Mononuclear cell (primary cell): ENCODE measurements at regions not wholly inside any gene's neighbourhood (a gene's known extent, or its start where the extent isn't known, plus 50 kb on each side); places are given as distances from the start of the nearest gene placed in this dataset.

Experiments
- H3K27me3 ChIP-seq: 2 replicates; pipeline ENCODE4 v1.6.0; 2011; ENCODE audit warnings: low read length, control low read depth; ENCODE audit not compliant: insufficient read depth
- H3K4me1 ChIP-seq: 2 replicates; pipeline ENCODE4 v1.5.1; 2011; ENCODE audit warnings: mild to moderate bottlenecking, low read length, control low read depth; ENCODE audit not compliant: insufficient read depth
- H3K4me3 ChIP-seq: 2 replicates; pipeline ENCODE4 v1.5.1; 2011; ENCODE audit warnings: mild to moderate bottlenecking, low read length, moderate library complexity
- H3K9me3 ChIP-seq: 2 replicates; pipeline ENCODE4 v1.5.1; 2011; ENCODE audit warnings: low read depth, mild to moderate bottlenecking, control low read depth, low read length

DNA sequence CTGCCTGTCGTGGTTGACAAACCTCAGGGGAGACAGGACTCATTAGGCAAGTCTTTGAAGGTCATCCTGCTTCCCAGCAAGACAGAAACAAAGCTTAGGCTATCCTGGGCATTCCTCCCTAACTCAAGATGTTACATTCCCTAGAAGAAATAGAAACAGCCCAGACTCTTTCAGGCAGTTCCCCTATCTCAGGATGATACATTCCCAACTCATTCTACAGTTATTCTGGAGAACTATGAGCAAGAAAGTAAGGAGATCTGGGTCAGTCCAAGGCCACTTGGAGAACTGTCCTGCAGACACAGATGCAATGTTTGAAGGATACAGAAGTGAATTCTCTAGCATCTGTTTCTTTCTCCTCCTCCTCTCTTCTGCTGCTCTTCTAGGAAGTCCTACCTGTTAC lies 220.1 kb upstream of the NCKAP5 start:
- no peak overlapping the region for H3K4me3 ChIP-seq
- H3K9me3 ChIP-seq: no peaks in the 10 kb centered on the region
- no peaks in the 10 kb centered on the region for H3K27me3 ChIP-seq
- no peaks in the 10 kb centered on the region for H3K4me1 ChIP-seq

DNA sequence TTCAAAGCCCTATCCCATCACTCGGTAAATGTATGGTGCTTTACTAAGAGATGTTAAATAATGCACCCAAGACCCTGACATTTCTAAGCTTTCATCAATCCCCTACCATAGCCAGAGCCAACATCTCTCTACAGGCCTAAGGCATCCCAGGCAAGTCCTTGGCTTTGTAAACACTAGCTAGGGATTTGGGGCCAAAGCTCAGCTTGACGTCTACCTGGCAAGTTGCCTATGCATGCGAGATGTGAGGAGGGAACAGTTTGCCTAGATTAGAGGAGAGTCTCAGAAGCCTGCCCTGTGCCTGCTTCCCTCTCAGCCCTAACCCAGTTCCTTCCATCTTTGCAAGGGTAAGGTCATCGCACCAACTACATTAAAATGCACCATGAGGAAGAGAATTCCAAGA lies 221.5 kb upstream of the NCKAP5 start:
- no peaks in the 10 kb centered on the region for H3K4me1 ChIP-seq
- no peaks in the 10 kb centered on the region for H3K27me3 ChIP-seq
- H3K4me3 ChIP-seq: no peak overlapping the region
- H3K9me3 ChIP-seq: peaks cover 6% of the 10 kb centered on the region

DNA sequence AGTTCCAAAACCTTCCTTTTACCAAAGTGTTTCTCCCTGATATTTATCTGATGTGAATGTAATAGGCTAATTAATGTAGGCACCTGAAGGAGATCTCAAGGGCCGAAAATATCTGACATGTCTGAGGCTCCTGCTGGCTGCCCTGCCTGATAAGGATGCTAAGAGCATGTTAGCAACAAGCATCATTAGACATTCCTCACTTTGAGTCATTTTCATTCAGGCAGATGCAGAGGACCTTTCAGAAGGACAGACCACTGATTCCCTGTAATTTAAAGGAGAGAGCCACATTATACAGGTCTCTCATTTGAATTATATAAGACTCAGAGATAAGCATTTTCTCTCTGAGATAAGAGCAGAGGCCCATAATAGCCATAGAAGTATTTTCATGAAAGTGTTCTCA lies 222.4 kb upstream of the NCKAP5 start:
- no peak overlapping the region for H3K4me3 ChIP-seq
- peaks cover 6% of the 10 kb centered on the region for H3K9me3 ChIP-seq
- H3K27me3 ChIP-seq: no peaks in the 10 kb centered on the region
- no peaks in the 10 kb centered on the region for H3K4me1 ChIP-seq

DNA sequence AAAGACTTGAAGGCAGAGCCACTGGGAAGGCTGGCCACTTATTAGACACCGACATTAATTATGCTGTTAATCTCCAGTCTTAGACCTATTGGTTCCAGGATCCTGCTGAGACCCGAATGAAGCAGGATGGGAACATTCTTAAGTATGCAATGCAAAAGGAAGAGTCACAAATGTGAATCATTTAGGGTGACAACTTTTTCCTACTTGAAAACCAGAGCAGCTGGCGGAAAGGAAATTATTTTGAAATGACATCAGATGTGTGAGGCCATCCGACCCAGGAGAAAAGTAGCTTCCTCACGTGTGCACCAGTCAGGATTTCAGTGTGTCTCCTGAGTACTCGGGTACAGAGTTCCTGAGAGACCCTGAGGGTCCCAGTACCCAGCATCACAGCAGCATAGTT lies 222.9 kb upstream of the NCKAP5 start:
- H3K27me3 ChIP-seq: no peaks in the 10 kb centered on the region
- H3K4me1 ChIP-seq: no peaks in the 10 kb centered on the region

DNA sequence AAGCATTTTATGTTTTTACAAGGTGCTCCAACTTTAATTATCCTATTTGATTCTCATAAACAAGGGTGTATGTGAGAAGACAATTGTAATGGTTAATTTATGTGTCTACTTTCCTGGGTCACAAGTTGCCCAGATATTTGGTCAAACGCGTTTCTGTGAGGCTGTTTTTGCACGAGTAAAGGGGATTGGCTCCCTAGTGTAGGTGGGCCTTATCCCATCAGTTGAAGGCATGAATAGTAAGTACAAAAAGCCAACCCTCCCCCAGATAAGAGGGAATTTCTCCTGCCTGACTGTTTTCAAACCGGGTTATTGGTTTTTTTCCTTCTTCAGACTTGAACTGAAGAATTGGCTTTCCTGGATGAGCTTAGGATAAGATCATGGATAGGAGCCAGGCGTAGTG lies 224.0 kb upstream of the NCKAP5 start:
- H3K9me3 ChIP-seq: peaks cover 16% of the 10 kb centered on the region
- no peaks in the 10 kb centered on the region for H3K27me3 ChIP-seq
- no peak overlapping the region for H3K4me3 ChIP-seq
- no peaks in the 10 kb centered on the region for H3K4me1 ChIP-seq

More for the DNA sequence above, 222.9 kb upstream of the NCKAP5 start:
- peaks cover 6% of the 10 kb centered on the region for H3K9me3 ChIP-seq
- H3K4me3 ChIP-seq: no peak overlapping the region

DNA sequence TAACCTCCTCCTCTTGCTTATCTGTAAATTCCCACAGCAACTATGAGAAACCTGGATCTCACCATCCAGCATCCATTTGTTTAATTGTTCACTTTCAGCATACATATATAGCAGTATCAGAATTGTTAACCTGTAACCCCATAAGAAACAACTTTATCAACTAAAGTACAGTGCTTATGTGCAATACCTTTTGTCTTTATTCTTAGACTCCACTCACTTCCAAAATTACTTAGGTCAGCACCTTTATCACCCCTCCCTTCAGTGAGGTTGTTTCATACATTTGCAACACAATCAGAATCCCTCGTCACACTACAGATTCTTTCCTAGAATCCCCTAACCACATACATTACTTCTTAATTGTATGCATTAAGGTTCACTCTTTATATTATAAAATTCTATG lies 225.9 kb upstream of the NCKAP5 start:
- H3K9me3 ChIP-seq: peaks cover 16% of the 10 kb centered on the region
- no peaks in the 10 kb centered on the region for H3K4me1 ChIP-seq
- no peaks in the 10 kb centered on the region for H3K27me3 ChIP-seq
- no peak overlapping the region for H3K4me3 ChIP-seq

DNA sequence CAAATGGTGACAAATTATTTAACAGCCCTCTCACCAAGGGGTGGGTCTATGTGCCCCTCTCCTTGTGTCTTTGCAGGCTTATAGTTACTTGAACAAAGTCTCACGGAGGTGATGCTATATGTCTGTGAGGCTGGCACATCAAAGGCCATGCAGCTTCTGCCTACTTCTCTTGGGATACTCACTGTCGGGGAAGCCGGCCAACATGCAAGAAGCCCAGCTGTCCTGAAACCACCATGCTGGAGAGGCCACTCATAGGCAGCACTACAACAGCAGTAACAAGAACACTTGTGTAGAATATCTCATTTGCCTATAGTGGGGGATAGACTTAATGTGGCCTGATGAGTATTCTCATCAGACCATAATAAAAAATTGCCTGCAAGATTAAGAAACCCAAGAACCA lies 233.7 kb upstream of the NCKAP5 start:
- Histone ChIP-seq H3K4me1 (no peaks in the 10 kb centered on the region), H3K4me3 (no peak overlapping the region)

DNA sequence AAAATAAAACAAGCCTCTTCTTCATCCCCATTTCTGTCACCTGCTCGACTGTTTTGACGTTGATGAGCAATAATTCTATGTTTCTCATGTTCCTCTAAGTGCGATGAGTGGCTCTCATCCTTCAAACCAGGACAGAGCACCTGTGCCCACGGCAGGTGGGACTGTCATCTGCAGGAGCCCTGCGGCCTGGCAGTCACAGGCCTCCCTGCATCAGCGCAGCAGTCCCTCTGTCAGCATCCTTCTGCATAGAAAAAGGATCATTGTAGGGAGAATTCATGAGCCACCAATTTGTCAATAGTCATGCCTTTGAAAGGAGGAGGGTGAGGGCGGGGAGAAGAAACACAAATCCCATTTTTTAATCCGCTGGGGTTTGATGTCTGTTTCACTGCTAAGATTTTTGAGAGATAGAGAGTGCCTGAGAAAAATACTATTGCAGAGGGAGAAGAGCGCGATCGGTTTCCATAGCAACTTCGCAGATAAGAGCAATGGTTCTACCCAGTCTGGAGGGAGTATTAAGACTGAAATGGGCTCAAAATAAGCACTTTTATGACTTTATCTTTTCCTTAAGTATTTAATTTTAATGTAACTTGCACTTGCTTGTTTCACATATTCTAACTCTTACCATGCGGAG lies 234.3 kb upstream of the NCKAP5 start:
- H3K4me3 ChIP-seq: no peak overlapping the region
- no peaks in the 10 kb centered on the region for H3K27me3 ChIP-seq
- no peaks in the 10 kb centered on the region for H3K9me3 ChIP-seq
- H3K4me1 ChIP-seq: no peaks in the 10 kb centered on the region

More for the DNA sequence above, 233.7 kb upstream of the NCKAP5 start:
- H3K9me3 ChIP-seq: peaks cover 3% of the 10 kb centered on the region
- H3K27me3 ChIP-seq: no peaks in the 10 kb centered on the region

DNA sequence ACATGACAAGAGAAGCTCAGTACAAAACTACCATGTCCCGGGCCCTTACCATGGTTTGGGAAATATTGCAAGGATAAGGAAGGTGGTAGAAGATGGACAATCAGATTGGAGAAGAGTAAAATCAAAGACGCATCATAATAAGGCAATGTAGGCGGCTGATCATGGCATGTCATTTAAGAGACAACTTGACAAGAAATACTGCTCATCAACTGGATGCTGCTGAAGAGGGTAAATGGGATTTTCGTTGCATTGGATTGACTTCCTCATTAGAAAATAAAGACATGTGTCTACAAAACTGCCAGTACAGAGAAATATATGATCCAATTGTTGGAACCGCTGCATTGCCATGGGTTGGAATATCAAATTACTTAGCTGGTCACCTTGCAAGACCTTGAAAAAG lies 238.3 kb upstream of the NCKAP5 start:
- peaks cover 19% of the 10 kb centered on the region for H3K9me3 ChIP-seq
- H3K27me3 ChIP-seq: no peaks in the 10 kb centered on the region
- H3K4me3 ChIP-seq: no peak overlapping the region
- H3K4me1 ChIP-seq: no peaks in the 10 kb centered on the region

DNA sequence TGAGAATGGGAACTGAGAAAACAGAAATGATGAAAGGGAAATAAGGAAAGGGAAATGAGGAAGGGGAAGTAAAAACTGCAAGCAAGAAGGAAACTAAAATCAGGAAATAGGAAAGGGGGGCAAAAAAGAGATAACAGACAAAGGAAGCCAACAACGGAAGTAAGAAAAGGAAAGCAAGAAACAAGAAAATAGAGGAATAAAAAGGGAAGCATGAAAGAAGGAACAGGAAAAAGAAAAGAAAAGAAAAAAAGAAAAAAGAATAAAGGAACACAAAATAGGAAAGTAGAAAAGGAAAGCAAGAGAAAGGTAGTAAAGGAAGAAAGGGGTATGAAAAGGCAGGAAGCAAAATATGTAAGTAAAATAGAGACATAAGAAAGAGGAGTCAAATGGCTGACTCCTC lies 241.2 kb upstream of the NCKAP5 start:
- Histone ChIP-seq H3K9me3 (peaks cover 36% of the 10 kb centered on the region), H3K4me1 (no peaks in the 10 kb centered on the region), H3K27me3 (no peaks in the 10 kb centered on the region), H3K4me3 (no peak overlapping the region)

DNA sequence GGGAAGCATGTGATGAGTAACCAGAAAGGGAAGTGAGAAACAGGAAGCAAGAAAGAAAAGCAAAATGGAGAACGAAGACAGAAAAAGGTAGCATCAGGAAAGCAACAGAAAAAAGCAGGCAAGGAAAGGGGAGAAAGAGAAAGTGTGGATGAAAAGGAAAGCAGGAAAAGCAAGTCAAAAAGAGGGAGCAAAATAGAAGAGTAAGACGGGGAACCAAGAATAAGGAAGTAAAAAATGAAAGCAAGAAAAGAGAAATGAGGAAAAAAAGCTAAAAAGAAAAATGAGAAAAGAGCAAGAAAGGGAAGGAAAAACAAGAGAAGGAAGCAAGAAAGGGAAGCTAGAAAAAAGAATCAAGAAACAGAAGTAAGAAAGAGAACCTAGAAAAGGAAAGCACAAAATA lies 242.3 kb upstream of the NCKAP5 start:
- no peak overlapping the region for H3K4me3 ChIP-seq
- H3K9me3 ChIP-seq: peaks cover 36% of the 10 kb centered on the region
- H3K4me1 ChIP-seq: no peaks in the 10 kb centered on the region
- no peaks in the 10 kb centered on the region for H3K27me3 ChIP-seq

DNA sequence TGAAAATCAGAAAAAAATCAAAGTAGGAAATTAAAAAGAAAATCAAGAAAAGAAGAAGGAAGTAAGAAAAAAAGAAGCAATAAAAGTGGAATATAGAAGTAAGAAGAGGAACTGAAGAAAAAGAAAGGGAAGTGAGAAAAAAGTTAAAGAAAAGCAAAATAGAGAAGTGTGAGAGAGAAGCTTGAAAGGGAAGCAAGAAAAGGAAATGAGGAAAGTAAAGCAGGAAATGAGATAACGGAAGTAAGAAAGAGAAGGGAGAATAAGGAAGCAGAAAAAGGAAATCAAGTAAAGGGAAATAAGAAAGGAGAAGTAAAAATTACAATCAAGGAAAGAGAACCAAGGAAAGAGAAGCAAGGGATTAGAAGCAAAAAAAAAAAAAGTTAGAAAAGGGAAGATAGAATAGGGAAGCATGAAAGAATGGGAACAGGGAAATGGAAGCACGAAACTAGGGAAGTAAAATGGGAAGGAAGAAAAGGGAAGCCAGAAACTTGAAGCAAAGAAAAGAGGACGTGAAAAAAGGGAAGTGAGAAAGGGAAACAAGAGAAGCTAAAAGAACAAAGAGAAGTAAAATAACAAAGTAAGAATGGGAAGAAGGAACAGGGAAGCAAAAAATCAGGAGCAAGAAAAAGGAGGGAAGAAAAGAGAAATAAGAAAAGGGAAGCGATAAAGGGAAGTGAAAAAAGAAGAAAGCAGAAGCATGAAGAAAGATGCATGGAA lies 243.3 kb upstream of the NCKAP5 start:
- H3K4me3 ChIP-seq: no peak overlapping the region
- no peaks in the 10 kb centered on the region for H3K4me1 ChIP-seq
- peaks cover 36% of the 10 kb centered on the region for H3K9me3 ChIP-seq
- H3K27me3 ChIP-seq: no peaks in the 10 kb centered on the region

DNA sequence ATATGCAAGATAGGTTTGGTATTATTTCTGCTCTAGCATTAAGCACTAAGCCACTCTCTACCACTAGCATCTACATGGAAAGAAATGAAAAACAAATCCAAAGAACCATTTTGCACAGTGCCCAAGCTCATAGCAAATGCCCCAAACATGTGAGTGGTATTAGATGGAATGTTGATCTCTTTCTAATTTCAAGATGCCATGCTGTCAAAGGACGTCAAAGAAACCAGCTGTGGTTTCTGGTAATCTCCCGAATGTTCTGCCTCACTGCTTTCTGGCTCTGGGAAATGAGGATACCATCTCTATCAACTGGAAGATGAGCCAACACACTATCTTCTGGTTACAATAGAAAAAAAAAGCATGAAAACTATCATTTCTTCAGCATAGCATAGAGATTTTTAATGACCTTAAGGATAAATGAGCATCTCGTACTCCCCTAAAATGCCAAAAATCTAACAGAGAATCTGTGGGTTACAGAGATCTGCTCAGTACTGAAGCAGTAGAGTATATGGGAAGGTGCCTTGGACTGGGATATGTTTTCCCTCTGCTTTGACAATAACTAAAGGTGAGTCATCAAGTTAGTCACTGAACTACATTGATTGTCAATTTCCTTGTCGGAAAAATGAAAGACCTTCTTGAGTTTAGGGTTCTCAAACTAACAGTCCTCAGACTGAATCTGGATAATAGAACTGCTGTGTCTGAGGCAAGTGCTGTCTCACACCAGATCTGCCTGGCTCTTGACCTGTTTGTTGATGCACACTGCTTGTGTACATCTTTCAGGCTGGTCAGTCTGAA lies 244.8 kb upstream of the NCKAP5 start:
- peaks cover 36% of the 10 kb centered on the region for H3K9me3 ChIP-seq
- H3K4me3 ChIP-seq: no peak overlapping the region
- no peaks in the 10 kb centered on the region for H3K27me3 ChIP-seq
- H3K4me1 ChIP-seq: no peaks in the 10 kb centered on the region

DNA sequence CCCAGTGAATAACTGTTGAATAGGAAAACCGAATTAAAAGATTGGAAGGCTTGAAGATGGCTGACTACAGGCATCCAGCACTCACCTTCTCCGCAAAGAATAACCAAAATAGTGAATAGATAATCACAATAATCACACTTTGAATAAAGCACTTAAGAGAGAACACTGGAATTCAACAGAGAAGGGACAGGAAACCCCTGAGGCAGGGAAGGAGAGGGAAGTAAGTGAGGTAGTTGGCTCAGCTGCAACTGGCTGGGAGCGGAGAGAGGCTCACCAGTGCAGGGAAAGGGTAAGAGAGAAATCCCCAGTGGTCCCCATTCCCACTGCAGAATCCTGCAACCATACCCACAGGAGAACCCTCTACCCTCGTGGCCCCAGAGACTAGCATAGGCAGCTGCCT lies 246.6 kb upstream of the NCKAP5 start:
- peaks cover 29% of the 10 kb centered on the region for H3K9me3 ChIP-seq
- no peaks in the 10 kb centered on the region for H3K27me3 ChIP-seq
- H3K4me1 ChIP-seq: no peaks in the 10 kb centered on the region
- no peak overlapping the region for H3K4me3 ChIP-seq

DNA sequence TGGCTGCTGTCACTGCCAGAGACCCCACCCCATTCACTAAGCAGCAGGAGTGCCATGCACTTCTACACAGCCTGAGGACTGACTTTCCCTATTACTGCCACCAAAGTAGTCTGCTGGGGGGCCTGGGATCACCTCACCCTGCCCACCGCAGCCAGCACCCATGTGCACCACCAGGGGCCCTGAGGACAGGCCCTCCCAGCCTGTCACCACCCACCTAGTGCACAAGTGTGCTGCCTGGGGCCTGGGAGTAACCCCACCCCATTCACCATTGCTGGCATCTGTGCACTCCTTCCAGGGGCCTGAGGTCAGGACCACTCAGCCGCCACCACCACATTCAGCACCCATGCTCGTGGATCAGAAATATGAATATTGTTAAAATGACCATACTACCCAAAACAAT lies 247.8 kb upstream of the NCKAP5 start:
- H3K27me3 ChIP-seq: no peaks in the 10 kb centered on the region
- H3K9me3 ChIP-seq: peaks cover 23% of the 10 kb centered on the region
- no peak overlapping the region for H3K4me3 ChIP-seq
- H3K4me1 ChIP-seq: no peaks in the 10 kb centered on the region
